ENCODE measurements at regions not wholly inside any gene's neighbourhood (a gene's known extent, or its start where the extent isn't known, plus 50 kb on each side); places are given as distances from the start of the nearest gene placed in this dataset.
A peak's percentile ranks its signal among the peaks of the same experiment; 100 is the strongest.

- no peak for DNase-seq
These were observed 58.3 kb upstream of the COMTD1 start for GRCh38 chr10:75294031-75294437.

DNA sequence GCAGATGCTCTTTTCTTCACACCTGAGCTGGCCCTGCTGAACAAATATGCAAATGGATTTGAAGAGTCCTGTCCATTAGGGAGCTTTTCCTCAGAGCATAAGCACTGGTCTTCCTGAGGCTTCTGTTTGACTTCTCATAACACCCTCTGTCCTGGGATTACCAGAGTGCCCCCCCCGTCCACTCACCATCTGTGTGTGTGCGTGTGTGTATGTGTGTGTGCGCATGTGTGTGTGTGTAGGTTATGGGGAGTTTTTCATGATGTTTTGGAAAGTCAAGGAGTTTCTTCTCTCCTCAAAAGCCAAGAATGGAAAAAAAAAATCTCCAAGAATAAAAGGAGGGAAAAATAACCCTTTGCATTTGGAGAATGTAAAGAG lies 57.7 kb upstream of the COMTD1 start:
- peak; percentile 15 to 66 for DNase-seq

GRCh38 chr10:75292794-75293445 lies 57.2 kb upstream of the COMTD1 start:
- no peak for DNase-seq

DNA sequence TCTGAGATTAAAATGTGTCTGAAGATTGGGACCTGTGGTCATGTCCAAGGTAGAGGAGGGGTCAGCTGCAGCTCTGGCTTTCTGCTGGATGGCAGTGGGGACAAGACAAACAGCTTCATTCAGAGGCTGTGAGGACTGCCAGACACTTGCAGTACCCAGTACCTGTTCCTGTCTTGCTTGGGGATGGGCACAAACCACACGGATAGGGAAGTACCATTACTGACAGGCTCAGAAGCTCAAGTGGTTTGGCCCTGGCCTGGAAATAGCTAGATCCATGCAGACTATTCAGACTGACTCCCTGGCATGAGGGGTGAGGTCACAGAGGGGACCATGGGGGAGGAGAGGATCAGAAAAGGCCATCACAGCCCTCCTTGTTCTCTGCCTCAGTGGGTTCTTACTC lies 56.0 kb upstream of the COMTD1 start:
- no peak for DNase-seq

GRCh38 chr10:75288140-75288711 lies 52.5 kb upstream of the COMTD1 start:
- no peak for DNase-seq

DNA sequence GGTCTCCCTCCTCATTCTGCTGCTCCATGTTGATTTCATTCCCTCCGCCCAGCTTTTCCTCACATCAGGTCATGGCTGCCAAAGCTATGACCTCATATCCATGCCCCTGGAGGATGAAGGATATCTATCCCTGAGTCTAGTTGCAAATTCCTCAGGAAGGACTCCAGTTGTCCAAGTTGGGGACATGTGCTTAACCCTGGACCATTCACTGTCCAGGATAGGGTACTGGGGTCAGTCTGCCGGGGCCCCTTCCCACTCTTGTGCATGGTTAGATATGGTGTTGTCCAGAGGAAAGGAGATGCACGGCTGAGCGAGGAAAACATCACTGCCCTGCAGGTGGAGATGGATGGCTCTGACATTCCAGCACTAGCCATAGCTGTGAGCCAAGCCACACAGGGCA lies 51.9 kb upstream of the COMTD1 start:
- no peak for DNase-seq

- DNase-seq, result no peak
These were observed 51.1 kb upstream of the COMTD1 start for GRCh38 chr10:75286901-75287300.

Measured in NCI-H524 (cell line).